HG02840 (cell line): ENCODE measurements at regions not wholly inside any gene's neighbourhood (a gene's known extent, or its start where the extent isn't known, plus 50 kb on each side); places are given as distances from the start of the nearest gene placed in this dataset.

Experiments used
- ATAC-seq: cut with Tn5 transposase; IDR thresholded peaks from one replicate; pipeline ENCODE4 v1.9.1; 2021; ENCODE audit warnings: mild to moderate bottlenecking, moderate library complexity, moderate number of reproducible peaks; ENCODE audit not compliant: unreplicated experiment, low FRiP score

- ATAC-seq: no peak
Observed at GRCh38 chr6:125485757-125486156, 184.0 kb upstream of the HDDC2 start.

- ATAC-seq: no peak
Observed at GRCh38 chr6:125486881-125487280, 185.1 kb upstream of the HDDC2 start.

- no peak for ATAC-seq
Observed at GRCh38 chr6:125489579-125490285, 188.0 kb upstream of the HDDC2 start.

- ATAC-seq: no peak
Observed at GRCh38 chr6:125491860-125492618, 190.3 kb upstream of the HDDC2 start.

GRCh38 chr6:125498606-125499005, 196.8 kb upstream of the HDDC2 start:
- ATAC-seq: no peak

- ATAC-seq: no peak
Observed at GRCh38 chr6:125499535-125499934, 197.8 kb upstream of the HDDC2 start.

GRCh38 chr6:125503181-125503580, 201.4 kb upstream of the HDDC2 start:
- ATAC-seq: no peak

- ATAC-seq: no peak
Observed at GRCh38 chr6:125507987-125508655, 206.4 kb upstream of the HDDC2 start.

GRCh38 chr6:125508793-125509192, 207.0 kb upstream of the HDDC2 start:
- no peak for ATAC-seq

- ATAC-seq: no peak
Observed at GRCh38 chr6:125509477-125509876, 207.7 kb upstream of the HDDC2 start.

- no peak for ATAC-seq
Observed at GRCh38 chr6:125510405-125510804, 208.6 kb upstream of the HDDC2 start.

- ATAC-seq: no peak
Observed at GRCh38 chr6:125511809-125512396, 210.1 kb upstream of the HDDC2 start.

GRCh38 chr6:125512621-125513020, 210.9 kb upstream of the HDDC2 start:
- ATAC-seq: no peak

GRCh38 chr6:125513978-125514377, 212.2 kb upstream of the HDDC2 start:
- no peak for ATAC-seq

GRCh38 chr6:125516644-125517043, 214.9 kb upstream of the HDDC2 start:
- no peak for ATAC-seq

- no peak for ATAC-seq
Observed at GRCh38 chr6:125519367-125519766, 217.6 kb upstream of the HDDC2 start.

GRCh38 chr6:125524356-125524755, 222.6 kb upstream of the HDDC2 start:
- no peak for ATAC-seq

- no peak for ATAC-seq
Observed at GRCh38 chr6:125526007-125526720, 223.3 kb upstream of the HEY2 start.

- no peak for ATAC-seq
Observed at GRCh38 chr6:125528621-125529041, 220.8 kb upstream of the HEY2 start.

- no peak for ATAC-seq
Observed at GRCh38 chr6:125529061-125529460, 220.4 kb upstream of the HEY2 start.
